Suprapubic skin (tissue), 4 donors: ENCODE measurements at regions not wholly inside any gene's neighbourhood (a gene's known extent, or its start where the extent isn't known, plus 50 kb on each side); places are given as distances from the start of the nearest gene placed in this dataset.
"Not testable (repeated sequence)": the region's sequence is repeated elsewhere in the genome, so short reads cannot be mapped to it uniquely, and the experiment has no call there.

ENCODE experiments used
- DNase-seq, 2 donors: peaks; one replicate each; pipeline ENCODE4 v3.0.0-alpha.2; 2019; ENCODE audit warnings: low spot score in 2 of 2
- H3K27ac ChIP-seq: fragments of 200-600 bp; sonication (generic); one replicate; pipeline ENCODE4 v1.5.1; 2019
- H3K27me3 ChIP-seq: fragments of 200-600 bp; sonication (generic); one replicate; pipeline ENCODE4 v1.5.1; 2019
- H3K36me3 ChIP-seq: fragments of 200-600 bp; sonication (generic); one replicate; pipeline ENCODE4 v1.5.1; 2019
- H3K4me1 ChIP-seq: fragments of 200-600 bp; sonication (generic); one replicate; pipeline ENCODE4 v1.5.1; 2019
- H3K4me3 ChIP-seq: fragments of 200-600 bp; sonication (generic); one replicate; pipeline ENCODE4 v1.5.1; 2019; ENCODE audit warnings: mild to moderate bottlenecking
- H3K9me3 ChIP-seq: fragments of 200-600 bp; sonication (generic); one replicate; pipeline ENCODE4 v1.5.1; 2019
- EP300 ChIP-seq: sonication (generic); formaldehyde crosslinking; IDR thresholded peaks from one replicate; pipeline ENCODE4 v1.6.1; 2017; ENCODE audit warnings: antibody characterized with exemption
- POLR2A ChIP-seq, 2 donors: fragments of 450-650 bp; IDR thresholded peaks; one replicate each; pipeline ENCODE4 v1.6.1; 2017; ENCODE audit warnings: antibody characterized with exemption in 2 of 2, mild to moderate bottlenecking in 2 of 2, moderate library complexity in 2 of 2
- POLR2AphosphoS5 ChIP-seq, 3 donors: sonication (generic); formaldehyde crosslinking; IDR thresholded peaks; one replicate each; pipeline ENCODE4 v1.6.1; 2017; ENCODE audit warnings: antibody characterized with exemption in 3 of 3
- WGBS: methylation state at CpG from one replicate; pipeline ENCODE4 v1.1.5; 2018; 5-methylcytosine and 5-hydroxymethylcytosine counted together
- TF ChIP-seq, protein P1 (sequence below), 2 donors: fragments of 200-600 bp in 1 of 2; fragments of 450-650 bp in 1 of 2; sonication (generic) in 1 of 2; IDR thresholded peaks; one replicate each; pipeline ENCODE4 v1.5.1; 2016 to 2019; ENCODE audit warnings: antibody characterized with exemption in 2 of 2, mild to moderate bottlenecking in 1 of 2, moderate library complexity in 1 of 2

GRCh38 chr17:20721171-20721570 is 141.6 kb downstream of the CDRT15L2 start:
- Histone ChIP-seq H3K4me3 (no peak overlapping the region), H3K4me1 (no peaks in the 10 kb centered on the region), H3K9me3 (no peaks in the 10 kb centered on the region), H3K27ac (no peak overlapping the region), H3K27me3 (no peaks in the 10 kb centered on the region), H3K36me3 (no peaks in the 10 kb centered on the region)
- DNase-seq = no peak
- TF ChIP-seq POLR2AphosphoS5 (IDR thresholded peaks at IDR 0.05) (no peak), POLR2A (IDR thresholded peaks at IDR 0.05) (no peak), EP300 (no peak)
- TF ChIP-seq, protein P1, sequence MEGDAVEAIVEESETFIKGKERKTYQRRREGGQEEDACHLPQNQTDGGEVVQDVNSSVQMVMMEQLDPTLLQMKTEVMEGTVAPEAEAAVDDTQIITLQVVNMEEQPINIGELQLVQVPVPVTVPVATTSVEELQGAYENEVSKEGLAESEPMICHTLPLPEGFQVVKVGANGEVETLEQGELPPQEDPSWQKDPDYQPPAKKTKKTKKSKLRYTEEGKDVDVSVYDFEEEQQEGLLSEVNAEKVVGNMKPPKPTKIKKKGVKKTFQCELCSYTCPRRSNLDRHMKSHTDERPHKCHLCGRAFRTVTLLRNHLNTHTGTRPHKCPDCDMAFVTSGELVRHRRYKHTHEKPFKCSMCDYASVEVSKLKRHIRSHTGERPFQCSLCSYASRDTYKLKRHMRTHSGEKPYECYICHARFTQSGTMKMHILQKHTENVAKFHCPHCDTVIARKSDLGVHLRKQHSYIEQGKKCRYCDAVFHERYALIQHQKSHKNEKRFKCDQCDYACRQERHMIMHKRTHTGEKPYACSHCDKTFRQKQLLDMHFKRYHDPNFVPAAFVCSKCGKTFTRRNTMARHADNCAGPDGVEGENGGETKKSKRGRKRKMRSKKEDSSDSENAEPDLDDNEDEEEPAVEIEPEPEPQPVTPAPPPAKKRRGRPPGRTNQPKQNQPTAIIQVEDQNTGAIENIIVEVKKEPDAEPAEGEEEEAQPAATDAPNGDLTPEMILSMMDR (IDR thresholded peaks at IDR 0.05) = no peak
- WGBS = 42% methylated on average over 5 of the region's 5 CpGs

DNA sequence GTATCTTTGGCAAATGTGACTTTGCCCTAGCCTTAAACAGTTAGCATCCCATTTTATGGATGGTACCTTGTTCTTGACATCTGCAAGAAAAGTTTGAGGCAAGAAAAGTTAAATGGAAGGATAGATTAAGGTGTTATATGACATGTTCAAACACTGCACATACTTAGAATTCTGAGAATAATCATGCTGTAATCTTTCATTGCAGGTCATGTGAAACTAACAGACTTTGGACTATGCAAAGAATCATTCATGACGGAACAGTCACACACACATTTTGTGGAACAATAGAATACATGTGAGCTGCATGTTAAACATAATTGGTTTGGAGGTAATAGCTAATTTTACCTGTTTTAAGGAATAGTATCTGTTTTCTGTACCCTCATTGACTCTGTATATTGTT is 144.9 kb downstream of the CDRT15L2 start:
- H3K36me3 ChIP-seq, H3K9me3 ChIP-seq, H3K4me3 ChIP-seq, H3K4me1 ChIP-seq, H3K27ac ChIP-seq, DNase-seq, H3K27me3 ChIP-seq: not testable (repeated sequence)
- 88% methylated on average over 1 of the region's 1 CpG for WGBS

DNA sequence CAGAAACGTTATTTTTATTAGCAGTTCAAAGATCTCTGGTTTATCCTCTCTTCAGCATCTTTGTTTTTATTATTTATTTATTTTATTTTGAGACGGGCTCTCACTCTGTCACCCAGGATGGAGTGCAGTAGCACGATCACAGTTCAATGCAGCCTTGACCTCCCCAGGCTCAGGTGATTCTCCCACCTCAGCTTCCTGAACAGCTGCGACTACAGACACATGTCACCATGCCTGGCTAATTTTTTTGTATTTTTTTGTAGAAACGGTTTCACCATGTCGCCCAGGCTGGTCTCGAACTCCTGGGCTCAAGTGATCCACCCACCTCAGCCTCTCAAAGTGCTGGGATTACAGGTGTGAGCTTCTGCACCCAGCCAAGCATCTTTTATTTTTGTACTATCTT is 147.7 kb downstream of the CDRT15L2 start:
- H3K27ac ChIP-seq, H3K9me3 ChIP-seq, H3K36me3 ChIP-seq, H3K27me3 ChIP-seq, DNase-seq, H3K4me3 ChIP-seq, H3K4me1 ChIP-seq: not testable (repeated sequence)
- 75% methylated on average over 7 of the region's 7 CpGs for WGBS

- Histone ChIP-seq H3K4me3 (no peak overlapping the region), H3K36me3 (no peaks in the 10 kb centered on the region), H3K27me3 (peaks cover 10% of the 10 kb centered on the region), H3K9me3 (no peaks in the 10 kb centered on the region), H3K27ac (no peak overlapping the region), H3K4me1 (no peaks in the 10 kb centered on the region)
- no peak for DNase-seq
- WGBS = 71% methylated on average over 1 of the region's 1 CpG
- no peak for TF ChIP-seq POLR2AphosphoS5 (IDR thresholded peaks at IDR 0.05)
These were observed 148.7 kb downstream of the CDRT15L2 start for GRCh38 chr17:20728181-20728580.

GRCh38 chr17:20731131-20731530 is 151.6 kb downstream of the CDRT15L2 start:
- not testable (repeated sequence) for H3K4me1 ChIP-seq, H3K27ac ChIP-seq, H3K36me3 ChIP-seq, H3K9me3 ChIP-seq, DNase-seq, H3K4me3 ChIP-seq
- H3K27me3 ChIP-seq = peaks cover 17% of the 10 kb centered on the region
- WGBS = 78% methylated on average over 6 of the region's 6 CpGs

DNA sequence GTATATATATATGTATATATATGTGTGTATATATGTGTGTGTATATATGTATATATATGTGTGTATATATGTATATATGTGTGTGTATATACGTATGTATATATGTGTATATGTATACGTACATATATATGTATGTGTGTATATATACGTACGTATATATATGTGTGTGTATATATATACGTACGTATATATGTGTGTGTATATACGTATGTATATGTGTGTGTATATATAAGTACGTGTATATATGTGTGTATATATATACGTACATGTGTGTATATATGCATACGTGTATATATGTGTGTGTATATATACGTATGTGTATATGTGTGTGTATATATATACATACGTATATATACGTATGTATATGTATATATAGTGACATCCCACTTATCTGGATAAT is 154.4 kb downstream of the CDRT15L2 start:
- H3K27ac ChIP-seq = no peak overlapping the region
- H3K36me3 ChIP-seq = no peaks in the 10 kb centered on the region
- H3K27me3 ChIP-seq = peaks cover 12% of the 10 kb centered on the region
- 94% methylated on average over 13 of the region's 13 CpGs for WGBS
- H3K4me3 ChIP-seq = no peak overlapping the region
- no peaks in the 10 kb centered on the region for H3K9me3 ChIP-seq
- no peaks in the 10 kb centered on the region for H3K4me1 ChIP-seq
- TF ChIP-seq POLR2AphosphoS5 (IDR thresholded peaks at IDR 0.05) (no peak), POLR2A (IDR thresholded peaks at IDR 0.05) (no peak), EP300 (no peak)
- TF ChIP-seq, protein P1 (IDR thresholded peaks at IDR 0.05) = no peak
- DNase-seq = no peak

DNA sequence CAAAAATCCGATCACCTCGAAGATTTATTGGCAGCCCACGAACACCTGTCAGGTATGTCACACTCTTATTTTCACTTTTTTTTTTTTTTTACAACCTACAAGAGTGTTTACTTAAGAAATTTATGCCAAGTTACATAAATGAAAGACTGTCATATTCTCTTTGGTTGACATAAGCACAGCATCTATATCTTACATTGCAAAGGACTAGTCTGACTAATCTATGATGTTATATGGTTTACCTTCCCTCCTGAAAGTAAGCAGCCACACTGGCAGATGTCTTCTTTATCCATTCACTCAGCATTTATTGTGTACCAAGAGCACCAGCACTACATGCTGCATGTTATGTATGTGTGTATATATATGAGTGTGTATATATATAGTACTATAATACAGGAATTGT is 156.3 kb downstream of the CDRT15L2 start:
- Histone ChIP-seq H3K36me3 (no peaks in the 10 kb centered on the region), H3K4me1 (no peaks in the 10 kb centered on the region), H3K9me3 (no peaks in the 10 kb centered on the region), H3K27ac (no peak overlapping the region), H3K27me3 (peaks cover 7% of the 10 kb centered on the region), H3K4me3 (no peak overlapping the region)
- WGBS = 64% methylated on average over 3 of the region's 3 CpGs
- DNase-seq = no peak
- TF ChIP-seq POLR2A (IDR thresholded peaks at IDR 0.05) (no peak), EP300 (no peak), POLR2AphosphoS5 (IDR thresholded peaks at IDR 0.05) (no peak)
- TF ChIP-seq, protein P1 (IDR thresholded peaks at IDR 0.05) = no peak

DNA sequence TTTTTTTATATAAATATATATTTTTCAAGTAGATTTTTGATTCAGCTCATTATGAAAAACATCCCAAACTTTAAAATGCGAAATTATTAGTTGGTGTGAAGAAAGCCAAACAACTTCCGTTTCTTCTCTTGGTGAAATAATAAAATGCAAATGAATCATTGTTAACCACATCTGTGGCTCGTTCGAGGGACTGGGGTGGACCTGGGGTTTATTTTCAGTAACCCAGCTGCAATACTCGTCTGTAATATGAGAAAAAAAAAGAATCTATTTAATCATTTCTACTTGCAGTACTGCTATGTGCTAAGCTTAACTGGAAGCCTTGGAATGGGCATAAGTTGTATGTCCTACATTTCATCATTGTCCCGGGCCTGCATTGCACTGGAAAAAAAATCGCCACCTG is 158.1 kb downstream of the CDRT15L2 start:
- H3K9me3 ChIP-seq, H3K4me3 ChIP-seq, H3K27ac ChIP-seq, H3K36me3 ChIP-seq, H3K4me1 ChIP-seq, DNase-seq: not testable (repeated sequence)
- 63% methylated on average over 7 of the region's 7 CpGs for WGBS
- H3K27me3 ChIP-seq = peaks cover 21% of the 10 kb centered on the region
